ENCODE measurements at regions not wholly inside any gene's neighbourhood (a gene's known extent, or its start where the extent isn't known, plus 50 kb on each side); places are given as distances from the start of the nearest gene placed in this dataset.
A peak's percentile ranks its signal among the peaks of the same experiment; 100 is the strongest.

DNA sequence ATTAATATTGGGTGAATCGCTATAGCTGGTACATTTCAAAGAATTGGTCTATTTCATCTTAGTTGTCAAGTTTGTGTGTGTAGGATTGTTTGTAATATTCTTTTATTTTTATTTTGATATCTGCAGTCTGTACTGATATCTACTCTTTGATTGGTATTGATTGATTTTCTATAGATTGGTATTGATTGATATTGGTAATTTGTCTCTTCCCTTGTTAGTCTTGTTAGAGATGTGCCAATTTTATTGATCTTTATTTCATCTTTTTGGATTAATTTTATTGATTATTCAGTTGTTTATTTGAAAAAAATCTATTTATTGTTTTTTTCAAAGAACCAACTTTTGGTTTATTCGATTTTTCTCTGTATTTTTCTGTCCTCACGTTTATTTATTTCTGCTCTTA, 61.4 kb downstream of the TM2D3 start:
- DNase-seq = no peak

DNA sequence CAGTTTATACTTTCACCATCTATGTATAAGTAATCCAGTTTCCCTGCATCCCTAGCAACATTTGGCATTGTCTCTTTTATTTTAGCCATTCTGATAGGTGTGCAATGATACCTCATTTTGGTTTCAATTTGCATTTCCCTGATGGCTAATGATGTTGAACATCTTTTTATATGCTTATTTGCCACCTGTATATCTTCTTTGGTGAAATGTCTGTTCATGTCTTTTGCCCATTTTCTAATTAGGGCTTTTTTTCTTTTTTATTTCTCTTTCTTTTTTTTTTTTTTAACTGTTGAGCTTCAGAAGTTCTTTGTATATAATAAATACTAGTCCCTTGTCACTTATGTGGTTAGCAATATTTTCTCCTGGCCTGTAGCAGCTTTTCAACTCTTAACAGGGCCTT, 68.9 kb downstream of the TM2D3 start:
- DNase-seq = no peak

- DNase-seq = no peak
Observed at GRCh38 chr15:101580431-101580830, 71.8 kb downstream of the TM2D3 start.

DNA sequence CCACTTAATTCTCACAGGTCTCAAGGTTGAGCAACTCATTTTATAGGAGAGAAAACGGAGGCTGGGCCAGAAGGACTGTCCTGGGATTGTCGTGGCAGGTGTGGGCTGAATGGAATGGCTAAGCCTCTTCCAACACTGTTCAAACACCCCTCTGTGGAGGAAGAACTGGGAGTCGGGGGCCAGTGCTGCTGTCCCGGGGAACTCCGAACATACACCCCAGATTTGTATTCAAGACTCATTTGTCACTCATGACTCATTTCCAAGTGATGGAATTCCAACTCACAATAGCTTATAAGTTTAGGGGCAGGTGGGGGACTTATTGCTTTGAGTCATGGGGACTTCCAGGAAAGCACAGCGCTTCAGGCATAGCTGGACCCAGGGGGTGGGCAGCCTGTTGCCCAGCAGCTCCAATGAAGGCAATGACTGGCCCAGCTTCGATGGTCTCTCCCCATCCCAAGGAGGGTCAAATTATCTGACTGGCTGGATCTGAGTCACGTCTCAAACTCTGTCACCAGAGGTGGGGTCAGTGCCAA, 72.5 kb downstream of the TM2D3 start:
- DNase-seq = peak; percentile 53

DNA sequence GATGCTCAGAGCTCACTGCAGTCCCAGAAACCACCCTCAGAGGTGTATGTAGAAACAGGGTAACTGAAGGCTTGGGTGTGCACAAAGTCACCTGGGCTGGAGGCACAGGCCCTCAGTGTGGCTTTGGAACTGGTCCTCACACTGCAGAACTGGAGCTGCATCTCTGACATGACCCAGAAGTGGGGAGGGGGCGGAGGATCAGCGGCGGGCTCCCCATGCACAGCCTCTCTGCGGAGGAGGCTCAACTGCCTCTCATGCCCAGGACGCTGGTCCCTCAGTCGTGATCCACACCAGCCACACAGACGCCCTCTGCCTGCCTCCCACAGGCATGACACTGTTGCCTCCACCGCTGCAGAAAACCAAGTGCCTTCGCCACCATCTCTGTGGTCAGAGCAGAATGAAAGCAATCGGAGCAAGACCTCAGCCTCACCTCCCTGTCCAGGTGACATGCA, 73.7 kb downstream of the TM2D3 start:
- DNase-seq = no peak

- no peak for DNase-seq
Observed at GRCh38 chr15:101573951-101574350, 78.2 kb downstream of the TM2D3 start.

- DNase-seq = no peak
Observed at GRCh38 chr15:101570241-101570640, 80.7 kb upstream of the PCSK6 start.

GRCh38 chr15:101568821-101569555, 79.5 kb upstream of the PCSK6 start:
- no peak for DNase-seq

DNA sequence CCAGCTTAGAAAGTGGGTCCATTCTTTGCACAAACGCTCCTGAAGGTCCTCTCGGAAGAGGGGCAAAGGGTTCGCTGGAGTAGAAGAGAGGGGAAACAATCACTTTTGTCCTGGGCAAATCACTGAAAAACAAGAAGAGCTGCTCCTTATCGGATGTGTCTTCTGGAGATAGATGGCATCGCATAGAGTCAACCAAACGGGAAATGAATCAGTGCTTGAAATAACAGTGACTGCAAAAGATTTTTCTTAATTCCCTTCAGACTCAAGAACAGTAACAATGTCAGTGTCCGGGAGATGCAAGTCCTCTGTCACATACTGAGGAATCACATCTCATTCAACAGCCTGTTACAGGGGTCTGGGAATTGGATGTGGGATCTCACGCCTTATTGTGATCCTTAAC, 78.8 kb upstream of the PCSK6 start:
- DNase-seq = no peak

DNA sequence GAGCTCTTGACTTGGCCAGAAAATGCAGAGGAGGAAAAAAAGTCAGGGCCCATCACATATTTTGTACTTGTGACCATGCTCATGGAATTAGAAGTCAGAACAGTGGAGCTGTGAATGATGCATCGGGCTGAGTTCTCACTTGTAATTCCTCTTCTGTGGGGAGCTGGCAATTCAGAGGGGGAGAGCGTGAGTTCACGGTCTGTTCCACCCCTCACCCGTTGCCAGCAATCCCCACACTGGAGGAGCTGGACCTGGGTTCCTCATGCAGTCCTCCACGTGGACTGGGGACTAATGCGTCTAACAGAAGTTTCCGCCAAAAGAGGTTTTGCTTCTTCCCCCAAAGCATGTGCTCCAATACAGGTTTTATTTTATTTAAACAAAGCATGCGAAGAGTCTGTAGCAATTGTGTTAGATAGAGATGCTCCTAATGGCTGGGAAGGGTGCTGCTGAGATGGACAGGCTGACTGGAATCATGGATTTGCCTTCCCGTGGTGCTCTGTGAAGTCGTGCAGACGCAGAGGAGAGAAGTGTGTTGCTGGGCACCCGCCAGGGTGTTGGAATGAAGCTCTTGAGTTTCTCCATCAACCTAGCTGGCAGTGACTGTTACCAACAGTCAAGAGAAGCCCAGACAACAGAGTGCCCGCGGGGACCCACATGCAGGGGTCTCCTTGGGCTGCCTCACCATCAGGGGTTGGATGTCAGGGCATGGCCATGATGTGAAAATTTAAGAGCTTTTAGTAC, 77.4 kb upstream of the PCSK6 start:
- peak; percentile 56 for DNase-seq

- DNase-seq = no peak
Observed at GRCh38 chr15:101565377-101565776, 75.9 kb upstream of the PCSK6 start.

DNA sequence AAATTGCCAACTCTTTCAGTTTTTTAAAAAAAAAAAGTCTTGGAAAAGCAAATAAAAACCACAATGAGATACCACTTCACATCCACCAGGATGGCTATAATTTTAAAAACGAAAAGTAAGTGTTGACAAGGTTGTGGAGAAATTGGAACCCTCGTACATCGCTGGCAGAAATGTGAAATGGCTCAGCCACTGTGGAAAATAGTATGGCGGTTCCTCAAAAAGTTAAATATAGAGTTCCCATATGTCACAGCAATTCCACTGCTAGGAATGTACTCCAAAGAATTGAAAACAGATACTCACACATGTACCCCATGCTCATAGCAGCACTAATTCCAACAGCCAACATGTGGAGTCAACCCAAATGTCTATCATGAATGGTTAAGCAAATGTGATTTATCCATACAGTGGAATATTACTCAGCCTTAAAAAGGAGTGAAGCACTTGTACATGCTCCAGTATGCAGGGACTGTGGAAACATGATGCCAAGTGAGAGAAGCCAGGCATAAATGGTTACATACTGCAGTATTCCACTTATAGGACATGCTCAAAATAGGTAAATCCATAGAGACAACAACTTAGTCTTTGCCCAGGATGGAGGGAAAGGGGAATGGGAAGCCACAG, 73.8 kb upstream of the PCSK6 start:
- DNase-seq = no peak

DNA sequence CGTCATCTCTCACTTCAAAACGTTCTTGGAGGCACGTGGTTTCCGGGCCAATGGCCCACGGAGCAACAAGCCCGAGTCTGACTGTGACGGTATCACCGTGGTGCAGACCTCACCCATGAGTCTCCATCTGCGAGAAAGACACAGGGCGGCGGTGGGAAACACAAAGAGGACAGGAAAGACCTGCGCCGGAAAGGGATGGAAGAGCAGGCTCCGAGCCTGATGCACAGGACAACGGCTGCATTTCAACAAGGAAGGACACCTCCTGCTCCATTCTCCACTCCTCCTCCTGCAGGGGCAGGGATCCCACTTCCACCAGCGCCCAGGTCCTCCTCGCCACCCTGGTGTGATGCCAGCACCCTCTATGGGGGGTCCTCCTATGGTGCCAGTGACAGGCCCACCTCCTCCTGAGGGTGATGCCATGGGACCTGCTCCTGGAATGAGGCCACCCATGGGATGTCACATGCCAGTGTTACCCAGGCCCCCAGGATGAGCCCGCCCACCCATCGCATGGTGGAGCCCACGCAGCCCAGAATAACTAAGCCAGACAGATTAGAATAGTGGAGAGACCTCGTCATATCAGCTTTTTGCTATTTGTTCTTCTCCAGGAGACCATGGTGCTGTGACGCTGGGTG, 73.0 kb upstream of the PCSK6 start:
- no peak for DNase-seq

DNA sequence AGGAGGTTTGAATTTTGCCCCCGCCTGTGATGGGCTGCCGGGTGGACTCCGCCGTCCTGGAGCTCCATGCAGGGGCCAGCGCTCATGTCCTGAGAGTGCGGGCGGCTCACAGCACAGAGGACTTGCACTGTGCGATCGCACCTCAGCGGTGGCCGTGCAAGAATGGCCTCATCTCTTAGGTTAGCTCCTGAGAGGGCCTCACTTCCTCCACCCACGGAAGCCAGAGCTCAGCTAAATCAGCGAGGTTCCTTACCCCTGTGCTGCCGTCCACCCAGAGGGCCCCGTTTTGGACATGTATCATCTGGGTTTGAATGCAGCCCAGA, 72.0 kb upstream of the PCSK6 start:
- no peak for DNase-seq

DNA sequence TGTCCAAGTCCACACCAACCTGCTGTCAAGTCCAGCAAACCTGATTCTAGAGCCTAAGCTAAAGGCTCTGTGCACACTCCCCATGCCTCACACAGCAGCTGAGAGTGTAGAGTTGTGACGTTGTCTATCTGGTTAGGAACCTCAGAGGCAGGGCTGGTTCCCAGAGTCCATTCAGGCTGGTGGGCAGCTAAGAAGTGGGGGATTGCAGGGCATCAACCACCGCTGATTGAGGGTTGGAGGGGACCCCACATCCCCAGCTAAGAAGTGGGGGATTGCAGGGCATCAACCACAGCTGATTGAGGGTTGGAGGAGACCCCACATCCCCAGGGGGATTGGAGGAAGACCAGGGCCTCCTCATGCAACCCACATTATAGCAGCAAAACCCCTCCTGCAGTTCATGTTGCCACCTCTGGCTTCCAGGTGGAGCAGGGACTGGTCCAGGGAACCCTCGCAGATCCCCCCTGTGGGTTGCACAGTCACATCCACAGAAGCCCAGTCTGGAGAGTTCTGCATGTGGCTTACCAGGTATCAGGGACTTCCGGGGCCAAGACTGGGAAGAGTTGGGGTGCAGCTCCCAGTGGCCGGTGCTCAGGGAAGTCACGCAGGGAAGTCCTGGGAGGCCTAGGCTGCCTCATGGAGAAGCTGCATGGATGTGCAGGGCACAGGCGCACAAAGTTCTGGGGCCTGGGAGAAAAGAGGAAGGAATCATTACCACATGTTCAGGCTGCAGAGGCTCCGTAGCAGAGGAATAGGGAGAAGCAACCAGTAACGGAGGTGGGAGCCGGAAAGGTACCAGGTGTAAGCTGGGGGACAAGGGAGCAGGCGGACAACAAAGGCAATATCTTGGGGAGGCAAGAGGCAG, 71.4 kb upstream of the PCSK6 start:
- DNase-seq = no peak

DNA sequence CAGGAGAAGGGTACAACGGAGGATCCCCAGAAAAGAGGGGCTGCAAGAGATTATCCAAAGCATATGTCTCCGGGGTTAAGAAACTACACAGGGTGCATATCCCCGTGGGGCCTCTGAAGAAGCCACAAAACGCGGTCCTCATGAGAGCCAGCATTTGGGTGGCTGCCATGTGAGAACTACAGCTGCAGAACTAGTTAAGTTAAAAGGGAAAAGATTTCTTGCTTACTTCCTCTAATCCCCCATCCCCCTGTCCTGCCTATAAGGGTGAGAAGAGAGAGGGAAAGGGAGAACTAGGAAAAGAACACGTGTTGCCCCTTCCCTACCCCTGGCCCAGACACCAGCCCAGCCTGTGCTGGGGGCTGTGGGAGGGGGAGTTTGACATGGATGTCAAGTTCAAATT, 70.4 kb upstream of the PCSK6 start:
- DNase-seq = no peak

- DNase-seq = no peak
Observed at GRCh38 chr15:101558221-101558941, 68.9 kb upstream of the PCSK6 start.

DNA sequence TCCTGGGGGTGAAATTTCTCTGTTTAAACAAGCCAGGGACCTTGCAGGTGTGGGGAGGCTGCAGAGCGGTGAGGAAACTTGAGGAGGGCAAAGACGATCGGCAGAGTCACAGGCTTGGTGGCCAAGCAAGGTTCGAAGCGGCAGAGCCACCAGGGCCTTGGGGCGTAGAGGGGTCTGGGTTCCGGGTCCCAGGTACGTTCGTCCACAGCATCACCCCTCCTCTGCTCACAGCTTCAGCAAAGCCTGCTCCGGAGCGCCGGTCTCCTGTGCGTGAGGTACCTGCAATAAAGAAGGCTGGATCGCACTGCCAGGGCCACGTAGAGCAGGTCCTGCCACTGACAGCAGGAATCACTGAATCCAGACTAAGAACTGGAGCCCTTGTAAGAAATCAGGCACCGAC, 66.8 kb upstream of the PCSK6 start:
- DNase-seq = no peak

DNA sequence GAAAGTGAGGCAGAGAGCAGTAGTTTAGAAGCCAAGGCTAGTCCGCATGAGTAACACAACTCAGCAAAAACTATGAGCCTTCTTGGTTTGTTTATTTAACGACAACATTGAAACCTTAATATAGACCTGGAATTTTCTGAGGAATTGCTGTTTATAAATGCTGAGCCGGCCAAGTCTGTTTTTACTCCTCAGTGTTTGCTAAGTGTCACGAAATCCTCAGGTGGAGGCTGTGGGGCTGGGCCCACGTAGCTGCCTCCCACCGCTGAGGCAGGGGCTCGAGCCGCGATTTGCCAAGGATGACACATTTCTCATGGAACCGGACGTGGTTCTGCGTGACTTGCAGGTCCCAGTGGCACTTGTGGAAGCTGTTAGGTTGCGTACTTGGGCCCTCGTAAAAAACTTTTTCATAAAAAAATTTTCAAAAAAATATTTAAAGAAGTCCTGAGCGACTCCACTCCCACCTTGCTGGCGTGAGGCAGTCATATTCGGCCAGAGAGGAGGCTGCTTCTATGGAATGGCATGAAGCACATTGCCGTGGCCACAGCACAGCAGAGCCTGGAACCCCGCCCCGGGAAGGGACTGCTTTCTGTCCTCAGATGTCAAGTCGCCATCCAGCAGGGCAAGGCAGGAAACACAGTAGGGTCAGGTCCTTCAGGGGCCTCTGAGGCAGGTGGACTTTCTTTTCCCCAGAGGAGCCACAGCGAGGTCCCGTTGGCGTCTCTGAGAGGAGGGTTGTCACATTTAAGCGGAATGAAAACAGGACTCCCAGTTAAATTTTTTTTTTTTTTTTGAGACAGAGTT, 64.8 kb upstream of the PCSK6 start:
- DNase-seq = no peak

- DNase-seq = no peak
Observed at GRCh38 chr15:101551696-101552591, 62.4 kb upstream of the PCSK6 start.

All from left hindlimb (tissue), 1 donor.